GM19468 (cell line): ENCODE measurements at regions not wholly inside any gene's neighbourhood (a gene's known extent, or its start where the extent isn't known, plus 50 kb on each side); places are given as distances from the start of the nearest gene placed in this dataset.

ENCODE experiments used
- ATAC-seq: cut with Tn5 transposase; IDR thresholded peaks from one replicate; pipeline ENCODE4 v1.9.1; 2021; ENCODE audit warnings: mild to moderate bottlenecking, moderate library complexity, moderate number of reproducible peaks; ENCODE audit not compliant: unreplicated experiment; ENCODE audit errors: extremely low read depth

- no peak for ATAC-seq
Measured at GRCh38 chr6:163844357-163844756, 429.8 kb downstream of the QKI start.

DNA sequence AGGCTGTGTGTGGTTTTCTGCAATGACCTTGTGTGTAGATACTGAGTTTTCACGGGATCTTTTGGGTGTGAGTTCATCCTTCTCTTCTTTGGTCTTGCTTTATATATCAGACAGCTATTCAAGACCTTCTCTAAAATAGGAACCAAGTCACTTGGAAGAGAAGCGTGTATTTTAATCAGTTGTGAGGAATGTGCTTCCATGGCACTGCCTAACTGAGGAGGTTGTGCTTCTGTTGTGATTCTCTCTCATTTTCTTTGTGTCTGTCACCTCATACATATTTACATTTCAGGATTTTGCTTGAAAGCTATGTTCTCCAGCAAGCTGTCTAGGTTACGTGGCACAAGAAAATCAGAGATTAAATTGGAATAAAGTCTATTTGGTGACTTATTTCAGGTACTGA is 428.7 kb downstream of the QKI start:
- ATAC-seq = no peak

- no peak for ATAC-seq
Measured at GRCh38 chr6:163842467-163842866, 427.9 kb downstream of the QKI start.

GRCh38 chr6:163841733-163842132 is 427.2 kb downstream of the QKI start:
- no peak for ATAC-seq

GRCh38 chr6:163841326-163841725 is 426.8 kb downstream of the QKI start:
- ATAC-seq = no peak

DNA sequence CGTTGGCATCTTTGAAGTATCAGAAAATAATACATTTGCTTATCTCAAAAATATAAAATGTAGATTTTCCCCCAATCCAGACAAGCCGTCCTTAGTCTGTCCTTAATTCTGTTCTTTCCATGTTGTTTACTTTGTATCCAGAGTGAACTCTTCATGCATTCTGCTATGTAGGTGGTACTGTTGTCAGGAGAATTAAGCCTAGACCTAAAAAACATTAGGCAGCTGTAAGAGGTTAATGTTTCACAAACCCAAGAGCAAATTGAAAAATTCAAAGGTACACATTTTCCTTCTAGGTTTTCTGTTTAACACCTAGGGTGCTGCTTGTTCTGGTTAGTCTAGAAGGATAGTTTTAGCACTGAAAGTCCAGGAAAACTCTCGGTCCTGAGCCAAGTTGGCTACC is 426.4 kb downstream of the QKI start:
- ATAC-seq = no peak

DNA sequence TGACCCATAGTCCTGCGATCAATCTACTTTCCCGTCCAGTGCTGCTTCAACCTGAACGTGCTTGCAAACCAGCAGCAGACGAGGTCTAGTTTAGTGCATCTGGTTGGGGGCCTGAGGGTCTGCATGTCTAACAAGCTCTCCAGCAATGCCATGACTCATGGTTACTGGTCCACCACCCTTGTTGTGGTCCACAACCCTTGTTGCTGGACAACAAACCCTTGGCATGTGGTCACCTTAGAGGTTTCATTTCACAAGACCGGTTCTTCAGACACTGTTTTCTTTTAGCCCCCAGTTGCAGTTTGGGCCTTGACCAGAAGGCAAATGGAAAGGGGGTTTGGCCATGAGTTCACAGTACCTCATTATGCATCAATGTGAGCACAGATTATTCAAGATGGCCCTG is 424.8 kb downstream of the QKI start:
- no peak for ATAC-seq

- no peak for ATAC-seq
Measured at GRCh38 chr6:163837691-163838431, 423.3 kb downstream of the QKI start.

GRCh38 chr6:163836876-163837690 is 422.6 kb downstream of the QKI start:
- no peak for ATAC-seq

DNA sequence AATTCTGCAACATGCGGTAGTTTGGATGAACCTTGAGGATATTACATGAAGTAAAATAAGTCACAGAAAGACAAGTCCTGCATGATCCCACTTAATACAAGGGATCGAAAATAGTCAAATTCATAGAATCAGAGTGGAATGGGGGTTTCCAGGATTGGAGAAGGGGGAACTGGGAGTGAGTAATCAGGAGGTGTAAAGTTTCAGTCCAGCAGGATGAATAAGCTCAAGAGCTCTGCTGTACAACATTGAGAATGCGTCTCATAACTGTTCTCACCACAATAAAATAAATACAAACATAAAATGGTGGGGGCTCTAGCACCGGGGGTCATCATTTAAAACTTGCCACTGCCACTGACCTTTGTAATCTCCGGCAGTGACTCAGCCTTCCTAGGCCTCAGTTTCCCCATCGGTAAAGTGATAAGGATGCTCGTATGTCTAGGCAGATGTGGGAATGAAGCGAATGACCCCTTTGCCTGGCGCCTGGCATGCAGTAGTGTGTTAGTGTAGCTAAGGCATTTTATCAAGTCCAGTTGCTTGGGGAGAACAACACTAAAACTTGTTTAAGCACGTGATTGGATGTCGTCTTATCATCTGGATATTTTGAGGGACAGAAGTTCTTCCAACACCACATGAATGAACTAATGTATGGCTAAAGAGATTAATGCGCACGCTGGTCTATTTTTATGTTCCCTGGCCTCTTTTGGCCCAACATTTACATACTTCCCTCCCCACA is 421.1 kb downstream of the QKI start:
- no peak for ATAC-seq

GRCh38 chr6:163834226-163834970 is 419.9 kb downstream of the QKI start:
- no peak for ATAC-seq

- ATAC-seq = no peak
Measured at GRCh38 chr6:163831736-163832135, 417.2 kb downstream of the QKI start.

DNA sequence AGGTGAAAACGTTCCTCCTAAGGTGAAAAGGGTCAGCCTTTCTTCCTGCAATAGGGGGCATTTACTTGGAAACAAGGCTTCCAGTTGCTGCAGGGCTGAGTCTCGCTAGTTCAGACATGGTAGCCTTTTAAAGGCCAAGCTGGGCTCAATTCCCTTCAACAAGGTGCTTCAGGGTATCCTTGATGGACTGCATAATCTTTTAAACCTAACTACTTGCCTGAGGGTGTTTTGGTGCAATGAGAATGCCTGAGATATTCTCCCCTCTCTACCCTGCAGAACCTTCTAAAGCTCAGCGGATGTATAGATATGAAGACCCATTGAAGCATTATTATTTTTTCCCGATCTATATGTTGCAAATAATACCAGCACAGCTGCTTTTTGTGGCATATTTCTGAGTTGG is 416.1 kb downstream of the QKI start:
- no peak for ATAC-seq

GRCh38 chr6:163828038-163828795 is 413.7 kb downstream of the QKI start:
- no peak for ATAC-seq

GRCh38 chr6:163827143-163827542 is 412.6 kb downstream of the QKI start:
- ATAC-seq = no peak

GRCh38 chr6:163826629-163827028 is 412.1 kb downstream of the QKI start:
- ATAC-seq = no peak

DNA sequence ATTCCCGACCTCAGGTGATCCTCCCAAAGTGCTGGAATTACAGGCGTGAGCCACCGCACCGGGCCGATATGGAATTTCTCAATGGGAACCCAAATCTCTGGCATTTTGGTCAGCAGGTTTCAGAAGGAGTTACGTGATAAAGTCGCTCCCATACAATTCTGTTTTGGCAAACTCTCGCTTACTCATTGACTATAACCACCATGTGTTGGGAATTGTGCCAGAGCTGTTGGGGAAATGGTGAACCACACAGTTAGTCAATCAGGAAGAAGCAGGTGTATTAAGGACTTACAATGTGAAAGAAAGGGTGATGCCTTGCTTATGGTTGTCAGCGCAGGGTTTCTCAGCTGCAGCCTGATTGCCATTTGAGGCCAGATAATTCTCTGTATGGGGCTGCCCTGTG is 410.5 kb downstream of the QKI start:
- ATAC-seq = no peak

- no peak for ATAC-seq
Measured at GRCh38 chr6:163823577-163823976, 409.1 kb downstream of the QKI start.

GRCh38 chr6:163820745-163821458 is 406.4 kb downstream of the QKI start:
- ATAC-seq = no peak
